IMR-90 (cell line): ENCODE measurements at regions not wholly inside any gene's neighbourhood (a gene's known extent, or its start where the extent isn't known, plus 50 kb on each side); places are given as distances from the start of the nearest gene placed in this dataset.
"Not testable (repeated sequence)": the region's sequence is repeated elsewhere in the genome, so short reads cannot be mapped to it uniquely, and the experiment has no call there.

ENCODE experiments used
- ATAC-seq: fragments of 200-7000 bp; cut with Tn5 transposase; 2 replicates; pipeline ENCODE4 v1.9.1; 2020; ENCODE audit warnings: low read depth, mild to moderate bottlenecking, moderate library complexity
- BruUV-seq: library from RNA; stranded (reverse); fragments of 400-500 nt; replicated peaks from 2 replicates; lab custom pipeline; 2021; lab: Mats Ljungman, UMichigan
- CTCF ChIA-PET: fragments of 300-600 bp; formaldehyde crosslinking; extraction: SDS; loops from one replicate; lab custom pipeline; 2021; ENCODE audit warnings: antibody characterized with exemption; lab: Yijun Ruan, JAX
- POLR2A ChIA-PET: fragments of 300-600 bp; sonication (Branson Sonifier 250); formaldehyde crosslinking; loops from one replicate; lab custom pipeline; 2022; ENCODE audit warnings: antibody characterized with exemption; ENCODE audit not compliant: unreplicated experiment; lab: Charles Lee
- DNase-seq: peaks from one replicate; pipeline ENCODE4 v3.0.0; 2013
- H2AFZ ChIP-seq: replicated peaks from 2 replicates; pipeline ENCODE3; 2013; ENCODE audit warnings: low read length, mild to moderate bottlenecking; ENCODE audit not compliant: poor library complexity
- H2AK5ac ChIP-seq: 2 replicates; pipeline ENCODE4 v1.6.1; 2013; ENCODE audit warnings: low read depth, low read length, inconsistent platforms
- H2AK9ac ChIP-seq: replicated peaks from 2 replicates; pipeline ENCODE3; 2013; ENCODE audit warnings: mild to moderate bottlenecking, low read depth, low read length, moderate library complexity; ENCODE audit not compliant: poor library complexity
- H2BK120ac ChIP-seq: 2 replicates; pipeline ENCODE4 v1.6.1; 2013; ENCODE audit warnings: low read depth, low read length, inconsistent platforms
- H2BK15ac ChIP-seq: 3 replicates; pipeline ENCODE4 v1.6.1; 2013; ENCODE audit warnings: low read depth, low read length, inconsistent platforms
- H2BK20ac ChIP-seq: 2 replicates; pipeline ENCODE4 v1.6.1; 2013; ENCODE audit warnings: low read depth, mild to moderate bottlenecking, inconsistent platforms, low read length, moderate library complexity
- H2BK5ac ChIP-seq: 2 replicates; pipeline ENCODE4 v1.6.1; 2013; ENCODE audit warnings: mild to moderate bottlenecking, low read depth, low read length, inconsistent platforms; ENCODE audit not compliant: poor library complexity, severe bottlenecking
- H3K14ac ChIP-seq: replicated peaks from 2 replicates; pipeline ENCODE4 v1.6.1; 2013; ENCODE audit warnings: low read depth, low read length, inconsistent platforms
- H3K18ac ChIP-seq: 2 replicates; pipeline ENCODE4 v1.6.1; 2013; ENCODE audit warnings: low read depth, low read length, control low read depth
- H3K23ac ChIP-seq: 2 replicates; pipeline ENCODE4 v1.6.1; 2013; ENCODE audit warnings: low read depth, low read length, inconsistent platforms
- H3K27ac ChIP-seq: 2 replicates; pipeline ENCODE4 v1.5.1; 2013; ENCODE audit warnings: mild to moderate bottlenecking, control low read depth, low read length; ENCODE audit not compliant: insufficient read depth
- H3K27me3 ChIP-seq: 2 replicates; pipeline ENCODE4 v1.6.1; 2013; ENCODE audit warnings: low read length; ENCODE audit not compliant: control insufficient read depth, insufficient read depth
- H3K36me3 ChIP-seq: 2 replicates; pipeline ENCODE4 v1.6.1; 2013; ENCODE audit warnings: low read length, mixed read lengths; ENCODE audit not compliant: control insufficient read depth, insufficient read depth
- H3K4ac ChIP-seq: 2 replicates; pipeline ENCODE4 v1.6.1; 2013; ENCODE audit warnings: low read depth, low read length, inconsistent platforms
- H3K4me1 ChIP-seq: 2 replicates; pipeline ENCODE4 v1.6.1; 2013; ENCODE audit warnings: low read length, mixed read lengths; ENCODE audit not compliant: control insufficient read depth, insufficient read depth
- H3K4me2 ChIP-seq: 2 replicates; pipeline ENCODE4 v1.6.1; 2013; ENCODE audit warnings: low read depth, mild to moderate bottlenecking, control low read depth, low read length, moderate library complexity
- H3K4me3 ChIP-seq: 2 replicates; pipeline ENCODE4 v1.5.1; 2013; ENCODE audit warnings: low read depth, mild to moderate bottlenecking, control low read depth, low read length, moderate library complexity; ENCODE audit not compliant: insufficient read depth
- H3K56ac ChIP-seq: 2 replicates; pipeline ENCODE4 v1.6.1; 2013; ENCODE audit warnings: low read length, inconsistent platforms; ENCODE audit not compliant: insufficient read depth; ENCODE audit errors: extremely low read depth
- H3K79me1 ChIP-seq, 2 experiments: 2 replicates each; pipeline ENCODE4 v1.6.1; 2013; ENCODE audit warnings: low read length in 2 of 2, inconsistent platforms in 1 of 2, low read depth in 1 of 2
- H3K9ac ChIP-seq: 2 replicates; pipeline ENCODE4 v1.6.1; 2013; ENCODE audit warnings: low read depth, low read length, control low read depth
- H3K9me1 ChIP-seq: 2 replicates; pipeline ENCODE4 v1.6.1; 2013; ENCODE audit warnings: low read length, inconsistent platforms; ENCODE audit not compliant: insufficient read depth
- H3K9me3 ChIP-seq: 2 replicates; pipeline ENCODE4 v1.6.1; 2013; ENCODE audit warnings: low read length; ENCODE audit not compliant: control insufficient read depth, insufficient read depth
- H4K20me1 ChIP-seq: 2 replicates; pipeline ENCODE4 v1.6.1; 2013; ENCODE audit warnings: low read length, inconsistent platforms; ENCODE audit not compliant: insufficient read depth
- H4K5ac ChIP-seq: 2 replicates; pipeline ENCODE4 v1.6.1; 2013; ENCODE audit warnings: mild to moderate bottlenecking, low read depth, low read length, control low read depth
- H4K8ac ChIP-seq, 2 experiments: 2 replicates each; pipeline ENCODE4 v1.6.1; 2013; ENCODE audit warnings: low read depth in 2 of 2, low read length in 2 of 2, control low read depth in 1 of 2, inconsistent platforms in 1 of 2
- H4K91ac ChIP-seq: 2 replicates; pipeline ENCODE4 v1.6.1; 2013; ENCODE audit warnings: low read depth, low read length, inconsistent platforms; ENCODE audit not compliant: insufficient read depth
- WGBS, 2 experiments: methylation state at CpG; one replicate each; pipeline versions ENCODE4 v1.1.5 to v1.1.7; 2013; ENCODE audit warnings: missing lambda C conversion rate in 2 of 2; ENCODE audit not compliant: insufficient read length in 1 of 2; ENCODE audit errors: extremely low coverage in 2 of 2; 5-methylcytosine and 5-hydroxymethylcytosine counted together
- dilution Hi-C: fragments of 300-500 bp; cut with HindIII; formaldehyde crosslinking; loops from one replicate; pipeline ENCODE4 v1.14.3; 2018; ENCODE audit warnings: low sequenced_read_pairs; ENCODE audit not compliant: unreplicated experiment
- in situ Hi-C: fragments of 300-500 bp; cut with MboI; formaldehyde crosslinking; loops from 3 replicates; pipeline ENCODE4 v1.14.3; 2019; ENCODE audit warnings: low sequenced_read_pairs, inconsistent platforms, mixed read lengths
- intact Hi-C: fragments of 100-400 bp; cut with micrococcal nuclease; formaldehyde crosslinking; loops from 2 replicates; pipeline ENCODE4 v1.10.0; 2022

- H2BK5ac ChIP-seq, H3K4me1 ChIP-seq, H4K91ac ChIP-seq, H4K20me1 ChIP-seq, DNase-seq, H3K27ac ChIP-seq, H3K18ac ChIP-seq, CTCF ChIA-PET, H3K23ac ChIP-seq, H3K79me1 ChIP-seq, H3K4me2 ChIP-seq, H2AFZ ChIP-seq, POLR2A ChIA-PET, H3K9me1 ChIP-seq, H3K14ac ChIP-seq, H2BK20ac ChIP-seq, ATAC-seq, H2BK15ac ChIP-seq, in situ Hi-C loops, H4K5ac ChIP-seq, dilution Hi-C loops, H3K4ac ChIP-seq, H3K9me3 ChIP-seq, H2AK5ac ChIP-seq, H2BK120ac ChIP-seq, BruUV-seq, H3K36me3 ChIP-seq, H3K4me3 ChIP-seq, intact Hi-C loops, H4K8ac ChIP-seq, H2AK9ac ChIP-seq, H3K9ac ChIP-seq, H3K56ac ChIP-seq: not testable (repeated sequence)
- peaks cover 13% of the 10 kb centered on the region for H3K27me3 ChIP-seq
- no CpG with 5 or more reads among the region's 1 CpG for WGBS, 2 experiments
These were observed 67.0 kb upstream of the ARL15 start for GRCh38 chr5:54377339-54377738.
